OCI-LY7 (cell line): ENCODE measurements at regions not wholly inside any gene's neighbourhood (a gene's known extent, or its start where the extent isn't known, plus 50 kb on each side); places are given as distances from the start of the nearest gene placed in this dataset.

Experiments used
- CTCF ChIP-seq: fragments of 200-600 bp; sonication (generic); conservative IDR thresholded peaks from 2 replicates; pipeline ENCODE4 v1.5.1; 2014; ENCODE audit warnings: mild to moderate bottlenecking, antibody characterized with exemption, low read length, moderate library complexity, mixed read lengths
- EZH2phosphoT487 ChIP-seq: fragments of 200-600 bp; sonication (generic); IDR thresholded peaks from 2 replicates; pipeline ENCODE4 v1.6.1; 2018; ENCODE audit warnings: low read depth, borderline replicate concordance, mild to moderate bottlenecking, mixed run types, antibody characterized with exemption, low read length, moderate library complexity, mixed read lengths

- TF ChIP-seq CTCF (no peak), EZH2phosphoT487 (no peak)
These were observed 70.9 kb upstream of the PLA2G4A start for GRCh38 chr1:186757851-186758250.
